ENCODE measurements at regions not wholly inside any gene's neighbourhood (a gene's known extent, or its start where the extent isn't known, plus 50 kb on each side); places are given as distances from the start of the nearest gene placed in this dataset.

DNA sequence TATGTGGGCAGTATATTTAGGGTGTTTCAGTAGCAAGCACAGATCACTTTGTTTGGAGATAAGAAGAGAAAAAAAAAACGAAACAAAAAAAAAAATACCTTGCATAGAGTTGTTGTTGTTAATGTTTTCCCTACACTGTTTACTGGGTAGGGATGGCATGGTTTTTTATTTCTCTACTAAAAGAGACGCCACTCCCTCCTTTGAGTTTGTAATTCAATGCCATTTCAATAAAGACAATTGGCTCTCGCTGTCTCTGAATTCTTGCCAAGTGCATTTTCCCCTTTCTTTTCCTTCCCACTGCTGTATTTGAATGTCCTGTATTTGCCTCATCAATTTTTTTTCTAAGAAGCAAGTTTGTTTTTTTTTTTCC is 213.9 kb upstream of the UBASH3B start:
- Histone ChIP-seq H3K9me3 (ENCODE audit: control insufficient read depth, low read depth, low read length) (no peaks in the 10 kb centered on the region), H3K4me1 (ENCODE audit: control insufficient read depth, insufficient read depth, low read length) (peaks cover 6% of the 10 kb centered on the region), H3K36me3 (ENCODE audit: control insufficient read depth, insufficient read depth, low read length) (no peaks in the 10 kb centered on the region), H3K27me3 (ENCODE audit: control insufficient read depth, insufficient read depth, low read length) (peaks cover 14% of the 10 kb centered on the region), H3K27ac (ENCODE audit: low read length) (no peak overlapping the region), H3K4me3 (ENCODE audit: low read length) (peak overlapping the region; percentile 47)
- no peak for DNase-seq
- 19% methylated on average over 3 of the region's 3 CpGs for WGBS (ENCODE audit: insufficient coverage, low lambda C conversion rate)

GRCh38 chr11:122440811-122441665 is 214.5 kb upstream of the UBASH3B start:
- peak in 1 of 2 donors; percentile 12 for DNase-seq
- H3K27ac ChIP-seq (ENCODE audit: low read length): no peak overlapping the region

GRCh38 chr11:122439866-122440810 is 215.4 kb upstream of the UBASH3B start:
- Histone ChIP-seq H3K9me3 (ENCODE audit: control insufficient read depth, low read depth, low read length) (no peaks in the 10 kb centered on the region), H3K27ac (ENCODE audit: low read length) (peak overlapping the region; percentile 23), H3K36me3 (ENCODE audit: control insufficient read depth, insufficient read depth, low read length) (no peaks in the 10 kb centered on the region), H3K4me3 (ENCODE audit: low read length) (peak overlapping the region; percentile 47), H3K4me1 (ENCODE audit: control insufficient read depth, insufficient read depth, low read length) (peaks cover 6% of the 10 kb centered on the region), H3K27me3 (ENCODE audit: control insufficient read depth, insufficient read depth, low read length) (peaks cover 14% of the 10 kb centered on the region)
- 0% methylated on average over 1 of the region's 29 CpGs for WGBS (ENCODE audit: insufficient coverage, low lambda C conversion rate)
- peak; percentile 34 to 60 for DNase-seq

More at GRCh38 chr11:122440811-122441665, 214.5 kb upstream of the UBASH3B start:
- Histone ChIP-seq H3K36me3 (ENCODE audit: control insufficient read depth, insufficient read depth, low read length) (no peaks in the 10 kb centered on the region), H3K4me1 (ENCODE audit: control insufficient read depth, insufficient read depth, low read length) (peaks cover 6% of the 10 kb centered on the region), H3K27me3 (ENCODE audit: control insufficient read depth, insufficient read depth, low read length) (peaks cover 14% of the 10 kb centered on the region), H3K9me3 (ENCODE audit: control insufficient read depth, low read depth, low read length) (no peaks in the 10 kb centered on the region), H3K4me3 (ENCODE audit: low read length) (peak overlapping the region; percentile 47)
- WGBS (ENCODE audit: insufficient coverage, low lambda C conversion rate): no CpG with 5 or more reads among the region's 28 CpGs

DNA sequence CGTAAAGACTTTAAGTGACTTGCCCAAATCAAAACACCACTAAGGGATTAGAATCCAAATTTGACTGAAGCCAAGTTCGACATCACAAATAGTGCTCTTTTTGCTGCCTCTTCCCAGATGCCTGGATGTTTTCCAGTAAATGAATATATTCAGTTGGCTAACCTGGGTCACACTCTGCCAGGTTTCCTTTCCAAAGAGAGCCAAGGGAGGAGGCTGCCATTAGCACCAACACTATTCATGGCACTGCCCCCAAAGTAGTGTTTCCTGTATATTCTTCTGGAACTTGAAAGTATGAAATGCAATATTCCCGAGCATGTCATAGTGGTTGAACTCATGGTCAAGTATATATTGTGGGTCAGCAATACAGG is 219.3 kb upstream of the UBASH3B start:
- peaks cover 6% of the 10 kb centered on the region for H3K4me1 ChIP-seq (ENCODE audit: control insufficient read depth, insufficient read depth, low read length)
- H3K27ac ChIP-seq (ENCODE audit: low read length): no peak overlapping the region
- no peak for DNase-seq
- no peaks in the 10 kb centered on the region for H3K9me3 ChIP-seq (ENCODE audit: control insufficient read depth, low read depth, low read length)
- no peak overlapping the region for H3K4me3 ChIP-seq (ENCODE audit: low read length)
- WGBS (ENCODE audit: insufficient coverage, low lambda C conversion rate): 100% methylated on average over 3 of the region's 3 CpGs
- no peaks in the 10 kb centered on the region for H3K36me3 ChIP-seq (ENCODE audit: control insufficient read depth, insufficient read depth, low read length)
- peaks cover 5% of the 10 kb centered on the region for H3K27me3 ChIP-seq (ENCODE audit: control insufficient read depth, insufficient read depth, low read length)

DNA sequence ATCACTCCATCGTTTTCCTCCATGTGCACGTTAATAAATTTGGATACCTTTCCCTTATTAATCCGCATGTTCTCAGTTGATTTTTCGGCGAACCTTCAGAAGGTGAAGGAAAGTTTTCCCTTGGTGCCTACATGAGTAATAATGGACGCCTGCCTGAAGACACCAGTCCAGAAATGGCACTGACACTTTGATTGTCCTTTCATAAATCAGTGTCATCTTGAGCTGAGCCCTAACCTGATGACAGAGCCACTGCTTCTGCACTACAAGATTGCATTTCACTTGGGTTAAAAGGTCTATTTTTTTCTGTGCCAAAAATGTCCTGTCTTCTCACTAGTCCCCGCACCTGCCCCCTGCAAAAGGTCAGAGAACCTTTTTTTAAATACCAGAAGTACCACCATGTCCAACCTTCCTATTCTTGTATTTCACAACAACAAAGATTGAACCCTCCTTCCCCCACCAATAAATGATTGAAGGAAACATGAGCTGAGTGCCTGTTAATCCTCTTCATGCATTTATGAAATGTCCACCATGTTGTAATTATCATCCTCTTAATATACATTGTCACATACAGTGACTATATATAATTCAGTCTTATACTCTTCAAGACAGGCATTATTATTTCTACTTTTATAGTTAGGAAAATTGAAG is 219.9 kb upstream of the UBASH3B start:
- Histone ChIP-seq H3K36me3 (ENCODE audit: control insufficient read depth, insufficient read depth, low read length) (no peaks in the 10 kb centered on the region), H3K4me3 (ENCODE audit: low read length) (no peak overlapping the region), H3K27ac (ENCODE audit: low read length) (no peak overlapping the region), H3K27me3 (ENCODE audit: control insufficient read depth, insufficient read depth, low read length) (peaks cover under 1% of the 10 kb centered on the region), H3K9me3 (ENCODE audit: control insufficient read depth, low read depth, low read length) (no peaks in the 10 kb centered on the region), H3K4me1 (ENCODE audit: control insufficient read depth, insufficient read depth, low read length) (peaks cover 6% of the 10 kb centered on the region)
- no peak for DNase-seq
- no CpG with 5 or more reads among the region's 7 CpGs for WGBS (ENCODE audit: insufficient coverage, low lambda C conversion rate)

- Histone ChIP-seq H3K27me3 (ENCODE audit: control insufficient read depth, insufficient read depth, low read length) (no peaks in the 10 kb centered on the region), H3K9me3 (ENCODE audit: control insufficient read depth, low read depth, low read length) (no peaks in the 10 kb centered on the region), H3K36me3 (ENCODE audit: control insufficient read depth, insufficient read depth, low read length) (no peaks in the 10 kb centered on the region), H3K4me3 (ENCODE audit: low read length) (no peak overlapping the region), H3K27ac (ENCODE audit: low read length) (no peak overlapping the region), H3K4me1 (ENCODE audit: control insufficient read depth, insufficient read depth, low read length) (no peaks in the 10 kb centered on the region)
- 0% methylated on average over 1 of the region's 1 CpG for WGBS (ENCODE audit: insufficient coverage, low lambda C conversion rate)
- no peak for DNase-seq
Observed at GRCh38 chr11:122434786-122435185, 220.7 kb upstream of the UBASH3B start.

GRCh38 chr11:122430490-122430889 is 225.0 kb upstream of the UBASH3B start:
- no peaks in the 10 kb centered on the region for H3K4me1 ChIP-seq (ENCODE audit: control insufficient read depth, insufficient read depth, low read length)
- no peak overlapping the region for H3K27ac ChIP-seq (ENCODE audit: low read length)
- H3K36me3 ChIP-seq (ENCODE audit: control insufficient read depth, insufficient read depth, low read length): no peaks in the 10 kb centered on the region
- no CpG with 5 or more reads among the region's 4 CpGs for WGBS (ENCODE audit: insufficient coverage, low lambda C conversion rate)
- no peaks in the 10 kb centered on the region for H3K9me3 ChIP-seq (ENCODE audit: control insufficient read depth, low read depth, low read length)
- H3K27me3 ChIP-seq (ENCODE audit: control insufficient read depth, insufficient read depth, low read length): no peaks in the 10 kb centered on the region
- no peak for DNase-seq
- H3K4me3 ChIP-seq (ENCODE audit: low read length): no peak overlapping the region

DNA sequence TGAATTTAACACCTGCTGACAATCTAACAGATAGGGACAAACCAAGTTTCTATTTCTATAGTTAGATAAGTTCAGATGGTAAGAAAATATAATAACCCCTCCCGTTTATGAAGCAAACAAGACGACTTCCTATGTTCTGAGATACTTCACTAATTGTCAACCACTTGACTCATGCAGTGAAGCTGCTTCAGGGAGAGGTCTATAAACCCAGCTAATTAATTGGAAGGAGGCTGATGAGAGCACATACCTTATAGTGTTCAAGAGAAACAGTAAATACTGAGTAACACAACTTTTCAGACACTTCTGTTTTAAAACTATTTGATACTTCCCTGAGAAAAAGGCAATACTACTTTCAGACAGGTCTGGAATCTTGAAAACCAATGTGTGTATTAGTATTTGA is 229.4 kb upstream of the UBASH3B start:
- Histone ChIP-seq H3K27ac (ENCODE audit: low read length) (no peak overlapping the region), H3K36me3 (ENCODE audit: control insufficient read depth, insufficient read depth, low read length) (no peaks in the 10 kb centered on the region), H3K27me3 (ENCODE audit: control insufficient read depth, insufficient read depth, low read length) (no peaks in the 10 kb centered on the region), H3K4me3 (ENCODE audit: low read length) (no peak overlapping the region), H3K9me3 (ENCODE audit: control insufficient read depth, low read depth, low read length) (no peaks in the 10 kb centered on the region), H3K4me1 (ENCODE audit: control insufficient read depth, insufficient read depth, low read length) (no peaks in the 10 kb centered on the region)
- 67% methylated on average over 1 of the region's 2 CpGs for WGBS (ENCODE audit: insufficient coverage, low lambda C conversion rate)
- DNase-seq: no peak

- no peaks in the 10 kb centered on the region for H3K27me3 ChIP-seq (ENCODE audit: control insufficient read depth, insufficient read depth, low read length)
- no peak overlapping the region for H3K27ac ChIP-seq (ENCODE audit: low read length)
- WGBS (ENCODE audit: insufficient coverage, low lambda C conversion rate): 100% methylated on average over 1 of the region's 1 CpG
- no peaks in the 10 kb centered on the region for H3K9me3 ChIP-seq (ENCODE audit: control insufficient read depth, low read depth, low read length)
- no peaks in the 10 kb centered on the region for H3K4me1 ChIP-seq (ENCODE audit: control insufficient read depth, insufficient read depth, low read length)
- H3K4me3 ChIP-seq (ENCODE audit: low read length): no peak overlapping the region
- no peak for DNase-seq
- H3K36me3 ChIP-seq (ENCODE audit: control insufficient read depth, insufficient read depth, low read length): no peaks in the 10 kb centered on the region
Observed at GRCh38 chr11:122424636-122425035, 230.9 kb upstream of the UBASH3B start.

GRCh38 chr11:122423886-122424285 is 231.6 kb upstream of the UBASH3B start:
- H3K36me3 ChIP-seq (ENCODE audit: control insufficient read depth, insufficient read depth, low read length): no peaks in the 10 kb centered on the region
- WGBS (ENCODE audit: insufficient coverage, low lambda C conversion rate): no CpG with 5 or more reads among the region's 3 CpGs
- no peaks in the 10 kb centered on the region for H3K27me3 ChIP-seq (ENCODE audit: control insufficient read depth, insufficient read depth, low read length)
- H3K4me1 ChIP-seq (ENCODE audit: control insufficient read depth, insufficient read depth, low read length): no peaks in the 10 kb centered on the region
- no peak for DNase-seq
- H3K4me3 ChIP-seq (ENCODE audit: low read length): no peak overlapping the region
- no peak overlapping the region for H3K27ac ChIP-seq (ENCODE audit: low read length)
- no peaks in the 10 kb centered on the region for H3K9me3 ChIP-seq (ENCODE audit: control insufficient read depth, low read depth, low read length)

Measured in large intestine (tissue), 3 donors.